ENCODE measurements at regions not wholly inside any gene's neighbourhood (a gene's known extent, or its start where the extent isn't known, plus 50 kb on each side); places are given as distances from the start of the nearest gene placed in this dataset.

- intact Hi-C loops (cut with DNase I; ENCODE audit: low total_unique reads) = no loop called here
- Histone ChIP-seq H3K27ac (no peak overlapping the region), H3K27me3 (no peaks in the 10 kb centered on the region), H3K4me3 (no peak overlapping the region), H3K36me3 (no peaks in the 10 kb centered on the region), H3K9me3 (peaks cover 0 to 3% of the 10 kb centered on the region in 2 donors), H3K4me1 (no peaks in the 10 kb centered on the region)
- TF ChIP-seq POLR2A (IDR thresholded peaks at IDR 0.05) (no peak), CTCF (IDR thresholded peaks at IDR 0.05) (no peak)
- DNase-seq = no peak
Observed at GRCh38 chr4:137655302-137655701, 123.0 kb upstream of the PCDH18 start.

- H3K27ac ChIP-seq = no peak overlapping the region
- no peak for TF ChIP-seq POLR2A (IDR thresholded peaks at IDR 0.05)
- no peak for TF ChIP-seq CTCF (IDR thresholded peaks at IDR 0.05)
- no peaks in the 10 kb centered on the region for H3K36me3 ChIP-seq
- no peak overlapping the region for H3K4me3 ChIP-seq
- no peaks in the 10 kb centered on the region for H3K9me3 ChIP-seq
- no peak for DNase-seq
- no peaks in the 10 kb centered on the region for H3K27me3 ChIP-seq
- H3K4me1 ChIP-seq = no peaks in the 10 kb centered on the region
- intact Hi-C loops (cut with DNase I; ENCODE audit: low total_unique reads) = no loop called here
Observed at GRCh38 chr4:137651128-137651527, 118.8 kb upstream of the PCDH18 start.

- H3K9me3 ChIP-seq = no peaks in the 10 kb centered on the region
- DNase-seq = no peak
- no peaks in the 10 kb centered on the region for H3K4me1 ChIP-seq
- no peaks in the 10 kb centered on the region for H3K36me3 ChIP-seq
- H3K27me3 ChIP-seq = no peaks in the 10 kb centered on the region
- intact Hi-C loops (cut with DNase I; ENCODE audit: low total_unique reads) = no loop called here
- no peak for TF ChIP-seq POLR2A (IDR thresholded peaks at IDR 0.05)
- TF ChIP-seq CTCF (IDR thresholded peaks at IDR 0.05) = no peak
- H3K27ac ChIP-seq = no peak overlapping the region
- H3K4me3 ChIP-seq = no peak overlapping the region
Observed at GRCh38 chr4:137649711-137650450, 117.6 kb upstream of the PCDH18 start.

GRCh38 chr4:137648531-137648930 is 116.2 kb upstream of the PCDH18 start:
- H3K27me3 ChIP-seq = no peaks in the 10 kb centered on the region
- DNase-seq = no peak
- TF ChIP-seq CTCF (IDR thresholded peaks at IDR 0.05) (no peak), POLR2A (IDR thresholded peaks at IDR 0.05) (no peak)
- intact Hi-C loops (cut with DNase I; ENCODE audit: low total_unique reads) = no loop called here
- H3K27ac ChIP-seq = no peak overlapping the region
- no peaks in the 10 kb centered on the region for H3K36me3 ChIP-seq
- no peak overlapping the region for H3K4me3 ChIP-seq
- H3K4me1 ChIP-seq = no peaks in the 10 kb centered on the region
- H3K9me3 ChIP-seq = no peaks in the 10 kb centered on the region

GRCh38 chr4:137647375-137647774 is 115.1 kb upstream of the PCDH18 start:
- Histone ChIP-seq H3K9me3 (no peaks in the 10 kb centered on the region), H3K4me1 (no peaks in the 10 kb centered on the region), H3K4me3 (no peak overlapping the region), H3K36me3 (no peaks in the 10 kb centered on the region), H3K27me3 (no peaks in the 10 kb centered on the region), H3K27ac (no peak overlapping the region)
- TF ChIP-seq POLR2A (IDR thresholded peaks at IDR 0.05) (no peak), CTCF (IDR thresholded peaks at IDR 0.05) (no peak)
- no peak for DNase-seq
- intact Hi-C loops (cut with DNase I; ENCODE audit: low total_unique reads) = no loop called here
